HEK293T (cell line): ENCODE measurements at regions not wholly inside any gene's neighbourhood (a gene's known extent, or its start where the extent isn't known, plus 50 kb on each side); places are given as distances from the start of the nearest gene placed in this dataset.
"Not testable (repeated sequence)": the region's sequence is repeated elsewhere in the genome, so short reads cannot be mapped to it uniquely, and the experiment has no call there.

ENCODE experiments used
- CTCF ChIA-PET: fragments of 350-600 bp; formaldehyde crosslinking; extraction: SDS; loops from one replicate; lab custom pipeline; 2021; ENCODE audit warnings: antibody characterized with exemption, inconsistent platforms; lab: Yijun Ruan, JAX
- POLR2A ChIA-PET: fragments of 350-600 bp; formaldehyde crosslinking; extraction: SDS; loops from one replicate; lab custom pipeline; 2020; ENCODE audit warnings: antibody characterized with exemption, inconsistent platforms; lab: Yijun Ruan, JAX
- DNase-seq: peaks from one replicate; pipeline ENCODE4 v3.0.0; 2012; ENCODE audit warnings: mixed read lengths; ENCODE audit errors: extremely low spot score
- ARNT ChIP-seq: fragments of 450-650 bp; IDR thresholded peaks from 2 replicates; pipeline ENCODE4 v1.6.1; 2017; ENCODE audit warnings: mild to moderate bottlenecking
- BHLHE40 ChIP-seq: fragments of 450-650 bp; IDR thresholded peaks from 2 replicates; pipeline ENCODE4 v1.6.1; 2016; ENCODE audit warnings: mild to moderate bottlenecking, moderate library complexity, borderline replicate concordance
- CTBP1 ChIP-seq: fragments of 450-650 bp; IDR thresholded peaks from 2 replicates; pipeline ENCODE4 v1.6.1; 2016; ENCODE audit warnings: borderline replicate concordance
- ELF4 ChIP-seq: fragments of 450-650 bp; IDR thresholded peaks from 2 replicates; pipeline ENCODE4 v1.6.1; 2017; ENCODE audit warnings: antibody characterized with exemption
- FOXA1 ChIP-seq: fragments of 450-650 bp; IDR thresholded peaks from 2 replicates; pipeline ENCODE4 v1.6.1; 2016; ENCODE audit warnings: mild to moderate bottlenecking
- FOXK2 ChIP-seq: fragments of 450-650 bp; IDR thresholded peaks from 2 replicates; pipeline ENCODE4 v1.6.1; 2016; ENCODE audit warnings: mild to moderate bottlenecking
- FOXM1 ChIP-seq: fragments of 450-650 bp; IDR thresholded peaks from 2 replicates; pipeline ENCODE4 v1.6.1; 2017; ENCODE audit warnings: mild to moderate bottlenecking, borderline replicate concordance
- HDGF ChIP-seq: fragments of 450-650 bp; IDR thresholded peaks from 2 replicates; pipeline ENCODE4 v1.6.1; 2017; ENCODE audit warnings: antibody characterized with exemption, borderline replicate concordance
- L3MBTL2 ChIP-seq: fragments of 450-650 bp; conservative IDR thresholded peaks from 2 replicates; pipeline ENCODE4 v1.6.1; 2016; ENCODE audit warnings: mild to moderate bottlenecking
- LEF1 ChIP-seq: fragments of 450-650 bp; IDR thresholded peaks from 2 replicates; pipeline ENCODE4 v1.6.1; 2017; ENCODE audit warnings: mild to moderate bottlenecking, borderline replicate concordance
- NFRKB ChIP-seq: fragments of 450-650 bp; IDR thresholded peaks from 2 replicates; pipeline ENCODE4 v1.6.1; 2016; ENCODE audit warnings: mild to moderate bottlenecking, moderate library complexity
- PKNOX1 ChIP-seq: fragments of 450-650 bp; IDR thresholded peaks from 2 replicates; pipeline ENCODE4 v1.6.1; 2016
- SP1 ChIP-seq: fragments of 450-650 bp; IDR thresholded peaks from 2 replicates; pipeline ENCODE4 v1.6.1; 2017
- SUZ12 ChIP-seq: fragments of 450-650 bp; IDR thresholded peaks from 2 replicates; pipeline ENCODE4 v1.6.1; 2016; ENCODE audit warnings: mild to moderate bottlenecking
- TARDBP ChIP-seq: fragments of 450-650 bp; IDR thresholded peaks from 2 replicates; pipeline ENCODE4 v1.6.1; 2016
- ZNF384 ChIP-seq: fragments of 450-650 bp; IDR thresholded peaks from 2 replicates; pipeline ENCODE4 v1.6.1; 2016

GRCh38 chr3:101133652-101134051, 140.4 kb upstream of the ABI3BP start:
- ChIA-PET POLR2A (no interaction called here), CTCF (no interaction called here)
- DNase-seq: no peak
- no peak for TF ChIP-seq BHLHE40
- TF ChIP-seq ARNT: no peak
- TF ChIP-seq ELF4: no peak
- no peak for TF ChIP-seq SUZ12
- no peak for TF ChIP-seq CTBP1
- TF ChIP-seq ZNF384: no peak

- DNase-seq, CTCF ChIA-PET, POLR2A ChIA-PET: not testable (repeated sequence)
Measured at GRCh38 chr3:101133197-101133596, 140.0 kb upstream of the ABI3BP start.

GRCh38 chr3:101131767-101132166, 138.5 kb upstream of the ABI3BP start:
- ChIA-PET CTCF (interaction anchor here (0.6 kb wide), 1 partner anchor 244 kb away, joined by 3 read pairs; no protein-coding TSS in a partner anchor), POLR2A (no interaction called here)
- DNase-seq: peak; percentile 34
- TF ChIP-seq SP1 (no peak), FOXA1 (no peak), BHLHE40 (no peak), NFRKB (no peak), ARNT (no peak), ZNF384 (no peak), HDGF (no peak)

- CTCF ChIA-PET: interaction anchor here (0.7 kb wide), 1 partner anchor 25 kb away, joined by 3 read pairs; no protein-coding TSS in a partner anchor
- DNase-seq: no peak
- TF ChIP-seq HDGF (no peak), FOXA1 (no peak), CTBP1 (no peak), SP1 (no peak), LEF1 (no peak), ZNF384 (no peak), NFRKB (no peak), BHLHE40 (no peak), FOXK2 (no peak), SUZ12 (no peak), L3MBTL2 (no peak), ELF4 (no peak)
- POLR2A ChIA-PET: no interaction called here
Measured at GRCh38 chr3:101128786-101129185, 135.6 kb upstream of the ABI3BP start.

GRCh38 chr3:101128001-101128400, 134.8 kb upstream of the ABI3BP start:
- DNase-seq: no peak

GRCh38 chr3:101124125-101124524, 130.9 kb upstream of the ABI3BP start:
- ChIA-PET CTCF (no interaction called here), POLR2A (no interaction called here)
- no peak for DNase-seq
- TF ChIP-seq PKNOX1 (no peak), SUZ12 (no peak)

More at GRCh38 chr3:101128001-101128400, 134.8 kb upstream of the ABI3BP start:
- TF ChIP-seq ELF4: no peak
- no peak for TF ChIP-seq LEF1
- no peak for TF ChIP-seq PKNOX1
- TF ChIP-seq FOXK2: no peak
- POLR2A ChIA-PET: no interaction called here
- CTCF ChIA-PET: interaction anchor here (0.7 kb wide), 1 partner anchor 26 kb away, joined by 3 read pairs; no protein-coding TSS in a partner anchor

- TF ChIP-seq SUZ12: no peak
- no peak for TF ChIP-seq BHLHE40
- TF ChIP-seq NFRKB: no peak
- TF ChIP-seq ZNF384: no peak
- no peak for TF ChIP-seq TARDBP
- TF ChIP-seq HDGF: no peak
- TF ChIP-seq FOXM1: no peak
- TF ChIP-seq SP1: no peak
- TF ChIP-seq FOXK2: no peak
- no peak for TF ChIP-seq ELF4
- TF ChIP-seq CTBP1: no peak
- TF ChIP-seq FOXA1: no peak
- TF ChIP-seq LEF1: no peak
- TF ChIP-seq PKNOX1: no peak
- no peak for TF ChIP-seq ARNT
- TF ChIP-seq L3MBTL2: no peak
- DNase-seq: no peak
- CTCF ChIA-PET: no interaction called here
- POLR2A ChIA-PET: no interaction called here
Measured at GRCh38 chr3:101123081-101123480, 129.9 kb upstream of the ABI3BP start.

GRCh38 chr3:101122681-101123080, 129.5 kb upstream of the ABI3BP start:
- POLR2A ChIA-PET: no interaction called here
- TF ChIP-seq LEF1: no peak
- TF ChIP-seq SP1: no peak
- no peak for TF ChIP-seq SUZ12
- no peak for TF ChIP-seq FOXA1
- TF ChIP-seq ELF4: no peak
- TF ChIP-seq PKNOX1: no peak
- no peak for TF ChIP-seq HDGF
- no peak for TF ChIP-seq NFRKB
- TF ChIP-seq FOXM1: no peak
- TF ChIP-seq CTBP1: no peak
- no peak for TF ChIP-seq FOXK2
- TF ChIP-seq ARNT: no peak
- TF ChIP-seq L3MBTL2: no peak
- no peak for TF ChIP-seq ZNF384
- no peak for TF ChIP-seq TARDBP
- TF ChIP-seq BHLHE40: no peak
- no peak for DNase-seq
- CTCF ChIA-PET: no interaction called here
